HCT116 (cell line): ENCODE measurements at regions not wholly inside any gene's neighbourhood (a gene's known extent, or its start where the extent isn't known, plus 50 kb on each side); places are given as distances from the start of the nearest gene placed in this dataset.

ENCODE experiments used
- ATAC-seq: fragments of 200-7000 bp; cut with Tn5 transposase; 2 replicates; pipeline ENCODE4 v1.9.1; 2020; ENCODE audit warnings: mild to moderate bottlenecking, moderate library complexity
- BruUV-seq: library from RNA; stranded (reverse); fragments of 400-500 nt; replicated peaks from 2 replicates; lab custom pipeline; 2021; lab: Mats Ljungman, UMichigan
- CTCF ChIA-PET: fragments of 300-600 bp; sonication (Branson Sonifier 250); formaldehyde crosslinking; loops from one replicate; lab custom pipeline; 2021; ENCODE audit warnings: antibody characterized with exemption; lab: Charles Lee
- POLR2A ChIA-PET: fragments of 300-600, 350-600 bp; sonication (Branson Sonifier 250); formaldehyde crosslinking; loops from one replicate; lab custom pipeline; 2021; ENCODE audit warnings: antibody characterized with exemption; lab: Charles Lee
- RAD21 ChIA-PET, 2 experiments: fragments of 300-600 bp; sonication (Branson Sonifier 250); formaldehyde crosslinking; loops; one replicate each; lab custom pipeline; 2023; ENCODE audit warnings: low total read pairs in 2 of 2; ENCODE audit not compliant: uncharacterized antibody in 2 of 2, unreplicated experiment in 2 of 2, low non-redundant PET in 1 of 2; lab: Charles Lee
- DNase-seq: peaks from one replicate; pipeline ENCODE4 v3.0.0-alpha.2; 2010; ENCODE audit warnings: low read depth, low spot score
- H2AFZ ChIP-seq: fragments of 200-600 bp; shearing (Covaris generic), sonication (generic); 2 replicates; pipeline ENCODE4 v1.6.1; 2017; ENCODE audit warnings: low read depth, mixed run types, mixed read lengths, antibody characterized with exemption, low read length; ENCODE audit not compliant: poor library complexity, severe bottlenecking
- H3K27ac ChIP-seq: 2 replicates; pipeline ENCODE4 v1.5.1; 2012; ENCODE audit warnings: low read depth, low read length
- H3K27me3 ChIP-seq: fragments of 200-600 bp; sonication (generic); 2 replicates; pipeline ENCODE4 v1.6.1; 2016; ENCODE audit warnings: mixed run types, low read length, mixed read lengths; ENCODE audit not compliant: insufficient read depth
- H3K36me3 ChIP-seq, 2 experiments: fragments of 200-500 bp in 1 of 2; fragments of 200-600 bp in 1 of 2; sonication (Bioruptor generic) in 1 of 2; sonication (generic) in 1 of 2; 2 replicates each; pipeline versions ENCODE4 v1.5.1 to v1.6.1; 2014 to 2016; ENCODE audit warnings: low read length in 2 of 2, inconsistent platforms in 1 of 2, mixed read lengths in 1 of 2, mixed run types in 1 of 2; ENCODE audit not compliant: insufficient read depth in 2 of 2, control insufficient read depth in 1 of 2
- H3K4me1 ChIP-seq, 2 experiments: fragments of 200-600 bp in 1 of 2; sonication (generic) in 1 of 2; 2 replicates each; pipeline versions ENCODE4 v1.5.1 to v1.6.1; 2012 to 2017; ENCODE audit warnings: low read length in 2 of 2, inconsistent platforms in 1 of 2, mild to moderate bottlenecking in 1 of 2, mixed read lengths in 1 of 2, mixed run types in 1 of 2, moderate library complexity in 1 of 2; ENCODE audit not compliant: insufficient read depth in 2 of 2, control insufficient read depth in 1 of 2
- H3K4me2 ChIP-seq: fragments of 200-600 bp; sonication (generic); 2 replicates; pipeline ENCODE4 v1.6.1; 2017; ENCODE audit warnings: mixed run types, low read length, mixed read lengths
- H3K4me3 ChIP-seq, 2 experiments: fragments of 200-600 bp in 1 of 2; sonication (generic) in 1 of 2; replicated peaks in 1 of 2; 2 replicates each; pipeline ENCODE4 v1.5.1; 2011 to 2016; ENCODE audit warnings: low read length in 2 of 2, control low read depth in 1 of 2, low read depth in 1 of 2, mild to moderate bottlenecking in 1 of 2, mixed read lengths in 1 of 2, mixed run types in 1 of 2
- H3K79me2 ChIP-seq: fragments of 200-600 bp; sonication (generic); 2 replicates; pipeline ENCODE4 v1.6.1; 2017; ENCODE audit warnings: mild to moderate bottlenecking, mixed run types, low read length, moderate library complexity, mixed read lengths; ENCODE audit not compliant: insufficient read depth
- H3K9ac ChIP-seq: fragments of 200-600 bp; sonication (generic); 2 replicates; pipeline ENCODE4 v1.6.1; 2016; ENCODE audit warnings: low read length, mixed read lengths
- H3K9me2 ChIP-seq: fragments of 200-600 bp; sonication (generic), shearing (Covaris generic); 2 replicates; pipeline ENCODE4 v1.6.1; 2017; ENCODE audit warnings: mixed run types, mild to moderate bottlenecking, moderate library complexity; ENCODE audit not compliant: insufficient read depth
- H3K9me3 ChIP-seq, 2 experiments: fragments of 200-500 bp in 1 of 2; fragments of 200-600 bp in 1 of 2; sonication (Bioruptor generic) in 1 of 2; sonication (generic) in 1 of 2; 2 replicates each; pipeline ENCODE4 v1.6.1; 2014 to 2017; ENCODE audit warnings: low read length in 2 of 2, mixed read lengths in 2 of 2, inconsistent platforms in 1 of 2, low read depth in 1 of 2, mild to moderate bottlenecking in 1 of 2, mixed run types in 1 of 2, moderate library complexity in 1 of 2; ENCODE audit not compliant: control insufficient read depth in 1 of 2, insufficient read depth in 1 of 2
- H4K20me1 ChIP-seq: fragments of 200-600 bp; sonication (generic), shearing (Covaris generic); 2 replicates; pipeline ENCODE4 v1.6.1; 2017; ENCODE audit warnings: mixed run types, mild to moderate bottlenecking, moderate library complexity; ENCODE audit not compliant: insufficient read depth
- EGR1 ChIP-seq: IDR thresholded peaks from 2 replicates; pipeline ENCODE4 v1.6.1; 2012; ENCODE audit warnings: low read depth
- EZH2phosphoT487 ChIP-seq: fragments of 200-600 bp; IDR thresholded peaks from 2 replicates; pipeline ENCODE4 v1.6.1; 2018; ENCODE audit warnings: antibody characterized with exemption, borderline replicate concordance
- POLR2A ChIP-seq: IDR thresholded peaks from 2 replicates; pipeline ENCODE4 v1.7.0; 2011; ENCODE audit warnings: borderline replicate concordance; ENCODE audit not compliant: insufficient read depth, insufficient read length; ENCODE audit errors: extremely low read depth
- POLR2AphosphoS5 ChIP-seq: IDR thresholded peaks from 2 replicates; pipeline ENCODE4 v1.6.1; 2011; ENCODE audit warnings: mild to moderate bottlenecking, low read depth, low read length, moderate library complexity
- SRF ChIP-seq: IDR thresholded peaks from 2 replicates; pipeline ENCODE4 v1.6.1; 2012; ENCODE audit warnings: low read depth
- ZFX ChIP-seq: fragments of 450-650 bp; IDR thresholded peaks from 2 replicates; pipeline ENCODE4 v1.6.1; 2017
- ZNF274 ChIP-seq: fragments of 200-500 bp; sonication (Bioruptor generic); IDR thresholded peaks from 2 replicates; pipeline ENCODE4 v1.6.1; 2014; ENCODE audit warnings: mild to moderate bottlenecking, low read depth, low read length, inconsistent platforms
- intact Hi-C: fragments of 100-400 bp; cut with micrococcal nuclease; formaldehyde crosslinking; loops from 2 replicates; pipeline ENCODE4 v1.10.0; 2022
- TF ChIP-seq, protein P1 (sequence below): IDR thresholded peaks from 2 replicates; pipeline ENCODE4 v1.6.1; 2012
- TF ChIP-seq, protein P2 (sequence below): IDR thresholded peaks from 2 replicates; pipeline ENCODE4 v1.6.1; 2012; ENCODE audit warnings: low read depth
- TF ChIP-seq, protein P3 (sequence below): IDR thresholded peaks from 2 replicates; pipeline ENCODE4 v1.6.1; 2011; ENCODE audit warnings: mild to moderate bottlenecking, low read length, moderate library complexity; ENCODE audit not compliant: insufficient replicate concordance; ENCODE audit errors: extremely low read depth
- TF ChIP-seq, protein P4 (sequence below): IDR thresholded peaks from 2 replicates; pipeline ENCODE4 v1.6.1; 2012

GRCh38 chr16:47921535-47921934, 234.3 kb downstream of the ABCC12 start:
- RAD21 ChIA-PET, result no interaction called here
- no peak overlapping the region for H3K9ac ChIP-seq
- no peak overlapping the region for H2AFZ ChIP-seq
- no peaks in the 10 kb centered on the region for H4K20me1 ChIP-seq
- no peak for DNase-seq
- H3K27me3 ChIP-seq, result peaks cover 35% of the 10 kb centered on the region
- TF ChIP-seq POLR2AphosphoS5, result no peak
- no peak for TF ChIP-seq ZFX
- TF ChIP-seq ZNF274, result no peak
- no peak for TF ChIP-seq SRF
- TF ChIP-seq POLR2A, result no peak
- TF ChIP-seq, protein P1, sequence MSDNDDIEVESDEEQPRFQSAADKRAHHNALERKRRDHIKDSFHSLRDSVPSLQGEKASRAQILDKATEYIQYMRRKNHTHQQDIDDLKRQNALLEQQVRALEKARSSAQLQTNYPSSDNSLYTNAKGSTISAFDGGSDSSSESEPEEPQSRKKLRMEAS, result no peak
- TF ChIP-seq, protein P2, sequence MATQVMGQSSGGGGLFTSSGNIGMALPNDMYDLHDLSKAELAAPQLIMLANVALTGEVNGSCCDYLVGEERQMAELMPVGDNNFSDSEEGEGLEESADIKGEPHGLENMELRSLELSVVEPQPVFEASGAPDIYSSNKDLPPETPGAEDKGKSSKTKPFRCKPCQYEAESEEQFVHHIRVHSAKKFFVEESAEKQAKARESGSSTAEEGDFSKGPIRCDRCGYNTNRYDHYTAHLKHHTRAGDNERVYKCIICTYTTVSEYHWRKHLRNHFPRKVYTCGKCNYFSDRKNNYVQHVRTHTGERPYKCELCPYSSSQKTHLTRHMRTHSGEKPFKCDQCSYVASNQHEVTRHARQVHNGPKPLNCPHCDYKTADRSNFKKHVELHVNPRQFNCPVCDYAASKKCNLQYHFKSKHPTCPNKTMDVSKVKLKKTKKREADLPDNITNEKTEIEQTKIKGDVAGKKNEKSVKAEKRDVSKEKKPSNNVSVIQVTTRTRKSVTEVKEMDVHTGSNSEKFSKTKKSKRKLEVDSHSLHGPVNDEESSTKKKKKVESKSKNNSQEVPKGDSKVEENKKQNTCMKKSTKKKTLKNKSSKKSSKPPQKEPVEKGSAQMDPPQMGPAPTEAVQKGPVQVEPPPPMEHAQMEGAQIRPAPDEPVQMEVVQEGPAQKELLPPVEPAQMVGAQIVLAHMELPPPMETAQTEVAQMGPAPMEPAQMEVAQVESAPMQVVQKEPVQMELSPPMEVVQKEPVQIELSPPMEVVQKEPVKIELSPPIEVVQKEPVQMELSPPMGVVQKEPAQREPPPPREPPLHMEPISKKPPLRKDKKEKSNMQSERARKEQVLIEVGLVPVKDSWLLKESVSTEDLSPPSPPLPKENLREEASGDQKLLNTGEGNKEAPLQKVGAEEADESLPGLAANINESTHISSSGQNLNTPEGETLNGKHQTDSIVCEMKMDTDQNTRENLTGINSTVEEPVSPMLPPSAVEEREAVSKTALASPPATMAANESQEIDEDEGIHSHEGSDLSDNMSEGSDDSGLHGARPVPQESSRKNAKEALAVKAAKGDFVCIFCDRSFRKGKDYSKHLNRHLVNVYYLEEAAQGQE, result no peak
- no TSS peak for BruUV-seq
- no peaks in the 10 kb centered on the region for H3K36me3 ChIP-seq
- POLR2A ChIA-PET, result no interaction called here
- H3K27ac ChIP-seq, result no peak overlapping the region
- H3K4me2 ChIP-seq, result no peak overlapping the region
- ATAC-seq, result no peak
- H3K79me2 ChIP-seq, result no peaks in the 10 kb centered on the region
- no peaks in the 10 kb centered on the region for H3K4me1 ChIP-seq
- intact Hi-C loops, result no loop called here
- H3K9me3 ChIP-seq, result no peaks in the 10 kb centered on the region
- CTCF ChIA-PET, result no interaction called here
- no peak overlapping the region for H3K4me3 ChIP-seq
- no peaks in the 10 kb centered on the region for H3K9me2 ChIP-seq

DNA sequence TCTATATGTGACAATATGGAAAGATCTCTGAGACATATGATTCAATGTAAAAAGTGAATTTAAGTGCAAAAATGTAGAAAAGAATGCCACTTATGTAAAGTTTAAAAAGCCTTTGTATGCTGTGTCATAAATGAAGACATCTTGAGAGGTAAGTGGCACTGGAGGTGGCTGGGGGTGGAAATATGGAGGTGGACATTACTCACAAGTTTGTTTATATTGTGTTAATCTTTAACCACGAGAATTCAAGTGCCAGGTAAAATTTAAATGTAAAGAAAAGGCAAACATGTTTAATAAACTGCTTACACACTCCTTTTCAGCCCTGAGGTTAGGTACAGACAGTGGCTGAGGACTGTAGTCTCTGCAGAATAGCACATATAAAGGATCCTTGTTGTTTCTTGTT, 235.1 kb downstream of the ABCC12 start:
- BruUV-seq, result no TSS peak
- Histone ChIP-seq H3K79me2 (no peaks in the 10 kb centered on the region), H3K4me3 (no peak overlapping the region), H3K36me3 (no peaks in the 10 kb centered on the region), H4K20me1 (no peaks in the 10 kb centered on the region), H3K4me2 (no peak overlapping the region), H3K27ac (no peak overlapping the region), H3K9ac (no peak overlapping the region), H3K9me3 (no peaks in the 10 kb centered on the region), H2AFZ (no peak overlapping the region), H3K27me3 (peaks cover 35% of the 10 kb centered on the region), H3K4me1 (no peaks in the 10 kb centered on the region), H3K9me2 (no peaks in the 10 kb centered on the region)
- TF ChIP-seq POLR2AphosphoS5 (no peak), POLR2A (no peak), ZFX (no peak), SRF (no peak), EZH2phosphoT487 (no peak), EGR1 (no peak)
- TF ChIP-seq, protein P3, sequence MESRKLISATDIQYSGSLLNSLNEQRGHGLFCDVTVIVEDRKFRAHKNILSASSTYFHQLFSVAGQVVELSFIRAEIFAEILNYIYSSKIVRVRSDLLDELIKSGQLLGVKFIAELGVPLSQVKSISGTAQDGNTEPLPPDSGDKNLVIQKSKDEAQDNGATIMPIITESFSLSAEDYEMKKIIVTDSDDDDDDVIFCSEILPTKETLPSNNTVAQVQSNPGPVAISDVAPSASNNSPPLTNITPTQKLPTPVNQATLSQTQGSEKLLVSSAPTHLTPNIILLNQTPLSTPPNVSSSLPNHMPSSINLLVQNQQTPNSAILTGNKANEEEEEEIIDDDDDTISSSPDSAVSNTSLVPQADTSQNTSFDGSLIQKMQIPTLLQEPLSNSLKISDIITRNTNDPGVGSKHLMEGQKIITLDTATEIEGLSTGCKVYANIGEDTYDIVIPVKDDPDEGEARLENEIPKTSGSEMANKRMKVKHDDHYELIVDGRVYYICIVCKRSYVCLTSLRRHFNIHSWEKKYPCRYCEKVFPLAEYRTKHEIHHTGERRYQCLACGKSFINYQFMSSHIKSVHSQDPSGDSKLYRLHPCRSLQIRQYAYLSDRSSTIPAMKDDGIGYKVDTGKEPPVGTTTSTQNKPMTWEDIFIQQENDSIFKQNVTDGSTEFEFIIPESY, result no peak
- TF ChIP-seq, protein P4, sequence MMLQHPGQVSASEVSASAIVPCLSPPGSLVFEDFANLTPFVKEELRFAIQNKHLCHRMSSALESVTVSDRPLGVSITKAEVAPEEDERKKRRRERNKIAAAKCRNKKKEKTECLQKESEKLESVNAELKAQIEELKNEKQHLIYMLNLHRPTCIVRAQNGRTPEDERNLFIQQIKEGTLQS, result no peak
- RAD21 ChIA-PET, result no interaction called here
- ATAC-seq (no peak), DNase-seq (no peak)
- CTCF ChIA-PET, result no interaction called here
- POLR2A ChIA-PET, result no interaction called here
- intact Hi-C loops, result no loop called here
